Myocyte (in vitro differentiated cells): ENCODE measurements at regions not wholly inside any gene's neighbourhood (a gene's known extent, or its start where the extent isn't known, plus 50 kb on each side); places are given as distances from the start of the nearest gene placed in this dataset.
"Not testable (repeated sequence)": the region's sequence is repeated elsewhere in the genome, so short reads cannot be mapped to it uniquely, and the experiment has no call there.

Experiments
- DNase-seq: peaks from one replicate; pipeline ENCODE4 v3.0.0-alpha.2; 2012; ENCODE audit warnings: low read depth

DNA sequence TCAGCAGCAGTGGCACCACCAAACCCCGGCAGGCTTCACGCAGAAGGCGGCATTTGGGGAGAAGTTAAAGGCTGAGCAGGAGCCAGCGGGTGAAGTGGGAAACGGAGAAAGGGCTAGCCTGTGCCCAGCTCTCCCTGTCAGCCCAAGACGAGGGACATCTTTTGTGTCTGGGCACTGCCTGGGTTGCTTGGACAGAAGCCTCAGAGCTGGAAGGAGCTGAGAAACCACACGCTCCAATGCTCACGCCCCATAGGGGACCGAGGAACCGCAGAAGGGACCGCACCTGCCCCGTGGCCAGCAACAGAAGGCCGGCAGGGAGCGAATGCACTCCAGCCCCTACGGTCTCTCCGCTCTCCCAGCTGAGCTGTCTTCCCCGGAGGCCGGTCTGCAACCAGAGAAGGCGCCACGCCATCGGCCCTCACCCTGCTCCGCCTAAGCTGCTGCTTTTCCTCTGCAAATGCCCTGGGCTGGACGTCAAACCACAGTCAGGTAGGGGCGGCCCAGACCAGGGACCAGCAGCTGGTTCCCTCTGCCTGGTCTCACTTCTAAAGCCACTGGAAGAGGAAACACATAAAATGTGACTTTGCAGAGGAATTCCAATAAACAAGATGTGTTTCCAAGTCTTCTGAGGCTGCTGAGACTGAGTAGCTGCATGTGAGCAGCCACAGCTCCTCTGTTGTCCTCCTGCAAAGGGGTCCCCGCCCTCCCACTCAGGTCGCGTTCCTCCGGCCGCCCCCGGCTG lies 182.4 kb upstream of the ZNF469 start:
- peak; percentile 16 for DNase-seq

DNA sequence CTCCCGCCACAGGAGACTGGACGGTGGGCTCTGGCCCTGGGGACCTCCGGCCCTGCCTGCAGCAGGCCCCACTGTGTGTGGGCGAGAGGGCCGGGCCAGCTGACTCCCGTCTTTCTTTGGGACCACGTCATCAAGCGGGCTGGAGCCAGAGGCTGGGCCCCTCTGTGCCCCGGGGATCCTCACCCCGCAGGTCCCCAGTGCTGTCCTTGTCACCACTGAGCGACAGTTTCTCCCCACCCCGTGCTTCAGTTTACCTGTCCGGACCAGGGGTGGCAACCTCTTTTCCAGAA lies 181.9 kb upstream of the ZNF469 start:
- no peak for DNase-seq

GRCh38 chr16:88201611-88202010 lies 181.1 kb upstream of the ZNF469 start:
- not testable (repeated sequence) for DNase-seq

- DNase-seq, result no peak
These were observed 180.5 kb upstream of the ZNF469 start for GRCh38 chr16:88202207-88202745.

- DNase-seq, result not testable (repeated sequence)
These were observed 179.7 kb upstream of the ZNF469 start for GRCh38 chr16:88202856-88203681.

- DNase-seq, result not testable (repeated sequence)
These were observed 178.3 kb upstream of the ZNF469 start for GRCh38 chr16:88204131-88205110.

DNA sequence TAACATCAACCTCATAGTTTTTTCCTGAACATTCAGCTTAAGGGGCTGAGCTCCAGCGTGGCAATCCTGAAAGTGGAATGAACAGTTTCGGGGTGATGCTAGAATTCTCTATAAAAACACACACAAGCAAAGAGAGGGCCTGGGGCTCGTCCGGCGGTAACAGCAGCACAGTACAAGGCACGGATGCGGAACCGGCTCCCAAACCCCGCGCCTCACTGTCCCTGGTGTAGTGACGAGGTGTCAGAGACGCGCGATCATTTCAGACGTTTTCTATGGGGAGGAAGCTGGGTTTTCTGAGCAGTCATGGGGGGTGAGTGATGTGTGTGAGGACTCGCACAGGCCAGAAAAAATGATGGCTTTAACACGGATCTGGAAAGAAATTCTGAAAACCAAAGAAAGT lies 177.3 kb upstream of the ZNF469 start:
- not testable (repeated sequence) for DNase-seq

- DNase-seq, result not testable (repeated sequence)
These were observed 176.8 kb upstream of the ZNF469 start for GRCh38 chr16:88206006-88206405.

- not testable (repeated sequence) for DNase-seq
These were observed 176.2 kb upstream of the ZNF469 start for GRCh38 chr16:88206516-88206915.

DNA sequence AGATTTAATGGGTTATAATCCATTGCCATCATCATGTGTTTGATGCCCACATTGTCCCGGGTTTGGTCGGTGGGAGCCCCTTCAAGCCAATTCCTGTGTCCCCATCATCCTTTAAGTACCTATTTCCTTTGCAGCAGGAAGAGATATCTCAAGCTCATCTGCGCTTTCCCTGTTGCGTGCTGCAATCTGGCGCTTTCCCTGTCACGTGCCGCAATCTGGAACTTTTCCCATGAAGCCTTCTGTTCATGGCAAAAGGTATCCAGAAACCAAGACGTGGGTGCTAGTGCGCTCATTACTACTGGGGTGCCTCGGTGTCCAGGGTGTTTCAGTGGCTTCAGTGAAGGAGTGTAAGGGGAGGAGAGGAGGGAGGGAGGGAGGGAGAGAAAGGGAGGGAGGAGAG lies 174.6 kb upstream of the ZNF469 start:
- DNase-seq, result no peak

DNA sequence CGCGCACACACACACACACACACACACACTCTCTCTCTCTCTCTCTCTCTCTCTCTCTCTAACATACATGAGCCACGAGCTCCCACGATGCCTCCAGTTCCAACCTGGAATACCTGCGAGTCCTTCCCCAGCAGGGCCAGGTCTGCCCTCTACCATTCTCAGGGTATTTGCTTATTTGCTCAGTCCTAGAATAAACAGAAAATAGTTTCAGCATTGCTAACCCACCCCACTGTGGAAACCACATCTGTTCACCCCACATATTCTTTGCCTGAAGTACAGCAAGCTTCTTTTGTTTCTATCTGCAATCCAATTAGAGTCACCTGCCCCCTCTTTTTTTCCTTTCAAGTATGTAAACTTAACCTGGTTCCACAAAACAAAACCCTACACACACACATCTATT lies 174.0 kb upstream of the ZNF469 start:
- DNase-seq, result not testable (repeated sequence)

GRCh38 chr16:88209579-88209978 lies 173.2 kb upstream of the ZNF469 start:
- not testable (repeated sequence) for DNase-seq

DNA sequence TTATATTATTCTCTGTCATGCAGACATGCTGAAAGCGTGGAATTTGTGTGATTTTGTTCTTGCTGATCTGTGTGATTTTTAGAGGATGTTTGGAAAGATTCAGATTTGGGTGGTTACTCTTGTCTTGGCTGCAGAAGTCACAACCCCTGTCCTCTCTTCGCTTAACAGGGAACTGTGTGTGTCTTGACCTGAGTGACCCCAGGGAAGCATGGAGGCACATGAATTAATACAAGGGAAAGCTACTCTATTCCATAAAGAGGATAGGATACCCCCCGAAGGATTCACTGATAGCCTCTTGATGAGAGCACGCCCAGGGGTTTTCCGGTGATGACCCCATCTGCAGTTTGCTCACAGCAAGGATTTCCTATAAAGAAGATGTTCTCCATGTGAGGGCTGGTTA lies 168.8 kb upstream of the ZNF469 start:
- not testable (repeated sequence) for DNase-seq

- DNase-seq, result not testable (repeated sequence)
These were observed 161.6 kb upstream of the ZNF469 start for GRCh38 chr16:88221001-88221761.

- DNase-seq, result not testable (repeated sequence)
These were observed 159.1 kb upstream of the ZNF469 start for GRCh38 chr16:88223696-88224095.

- not testable (repeated sequence) for DNase-seq
These were observed 158.4 kb upstream of the ZNF469 start for GRCh38 chr16:88224131-88224898.

GRCh38 chr16:88225640-88226230 lies 157.0 kb upstream of the ZNF469 start:
- DNase-seq, result not testable (repeated sequence)

DNA sequence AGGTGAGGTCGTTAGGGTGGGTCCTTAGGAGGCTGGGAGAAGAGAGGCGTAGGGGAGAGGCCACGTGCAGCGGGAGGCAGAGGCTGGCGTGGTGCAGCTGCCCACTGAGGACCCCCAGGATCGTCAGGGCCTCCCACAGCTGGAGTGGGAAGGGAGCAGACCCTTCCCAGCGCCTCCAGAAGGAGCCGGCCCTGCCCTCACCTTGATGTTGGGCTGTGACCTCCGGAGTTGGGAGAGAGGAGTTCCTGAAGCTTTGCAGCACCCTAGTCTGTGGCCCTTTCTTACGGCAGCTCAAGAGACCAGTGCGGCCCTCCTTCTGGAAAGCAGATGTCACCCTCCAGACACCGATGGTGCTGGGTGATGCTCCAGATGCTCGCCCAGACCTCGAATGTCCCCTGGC lies 156.5 kb upstream of the ZNF469 start:
- not testable (repeated sequence) for DNase-seq
